NCI-H524 treated with DMSO at 0.1 percent for 48 hours (cell line): ENCODE measurements at regions not wholly inside any gene's neighbourhood (a gene's known extent, or its start where the extent isn't known, plus 50 kb on each side); places are given as distances from the start of the nearest gene placed in this dataset.
"Not testable (repeated sequence)": the region's sequence is repeated elsewhere in the genome, so short reads cannot be mapped to it uniquely, and the experiment has no call there.

Source experiments
- DNase-seq: peaks from one replicate; lab custom pipeline; 2025; lab: John Stamatoyannopoulos, UW

DNA sequence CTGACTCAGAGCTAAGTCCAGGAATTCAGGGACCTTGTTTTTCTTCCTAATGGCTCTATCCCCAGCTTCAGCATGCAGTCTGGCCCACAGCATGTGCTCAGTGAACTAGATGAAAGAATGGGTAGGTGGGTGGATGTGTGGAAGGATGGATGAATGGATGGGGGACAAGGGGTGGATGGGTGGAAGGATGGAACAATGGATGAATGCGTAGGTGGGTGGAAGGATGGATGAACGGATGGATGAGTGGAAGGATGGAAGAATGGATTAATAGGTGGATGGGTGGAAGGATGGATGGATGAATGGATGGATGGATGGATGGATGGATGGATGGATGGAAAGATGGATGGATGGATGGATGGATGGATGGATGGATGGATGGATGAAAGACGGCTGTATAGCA, 79.7 kb upstream of the SFSWAP start:
- no peak for DNase-seq

DNA sequence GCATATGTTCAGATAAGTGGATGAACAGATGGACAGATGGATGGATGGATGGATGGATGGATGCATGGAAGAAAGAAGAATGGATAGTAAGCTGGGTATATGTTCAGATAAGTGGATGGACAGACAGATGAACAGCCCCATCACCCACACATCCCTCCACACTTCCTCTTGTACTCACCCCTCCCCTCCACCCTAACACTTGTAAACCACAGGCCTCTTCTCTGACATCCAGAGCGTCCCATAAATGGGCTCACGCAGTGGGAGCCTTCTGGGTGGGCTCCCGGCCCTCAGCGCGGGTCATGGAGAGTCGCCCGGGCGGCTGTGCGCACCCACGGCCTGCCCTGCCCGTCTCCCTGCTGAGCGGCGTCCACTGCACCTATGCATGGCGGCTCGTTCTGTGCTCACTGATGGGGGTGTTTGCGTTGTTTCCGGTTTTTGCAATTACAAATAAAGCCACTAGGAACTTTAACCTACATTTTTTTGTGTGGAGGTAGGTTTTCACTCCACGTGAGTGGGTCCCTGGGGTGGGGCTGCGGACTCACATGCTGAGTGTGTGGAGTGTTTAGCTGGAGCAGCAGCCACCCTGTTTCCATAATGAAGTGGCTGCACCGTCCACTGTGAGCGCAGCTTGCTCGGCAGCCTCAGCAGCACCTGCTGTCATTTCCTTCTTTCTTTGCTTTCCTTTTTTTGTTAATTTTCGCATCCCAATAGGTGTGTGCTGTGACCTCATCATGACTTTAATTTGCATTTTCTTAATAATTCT, 78.8 kb upstream of the SFSWAP start:
- DNase-seq, result not testable (repeated sequence)

DNA sequence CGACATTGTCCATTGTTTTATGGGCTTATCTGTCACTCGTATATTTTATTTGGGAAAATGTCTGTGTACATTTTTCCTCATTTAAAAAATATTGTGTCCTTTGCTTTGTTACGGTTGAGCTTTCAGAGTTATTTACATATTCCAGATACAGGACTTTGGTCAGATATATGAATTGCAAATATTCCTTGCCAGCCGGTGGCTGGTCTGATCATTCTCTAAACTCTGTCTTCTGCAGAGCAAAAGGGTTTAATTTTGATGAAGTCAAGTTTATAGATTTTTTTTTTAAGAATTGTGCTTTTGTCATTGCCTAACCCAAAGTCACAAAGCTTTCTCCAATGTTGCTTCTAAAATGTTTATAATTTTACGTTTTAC, 78.3 kb upstream of the SFSWAP start:
- DNase-seq, result not testable (repeated sequence)

GRCh38 chr12:131633610-131634009, 77.3 kb upstream of the SFSWAP start:
- not testable (repeated sequence) for DNase-seq

DNA sequence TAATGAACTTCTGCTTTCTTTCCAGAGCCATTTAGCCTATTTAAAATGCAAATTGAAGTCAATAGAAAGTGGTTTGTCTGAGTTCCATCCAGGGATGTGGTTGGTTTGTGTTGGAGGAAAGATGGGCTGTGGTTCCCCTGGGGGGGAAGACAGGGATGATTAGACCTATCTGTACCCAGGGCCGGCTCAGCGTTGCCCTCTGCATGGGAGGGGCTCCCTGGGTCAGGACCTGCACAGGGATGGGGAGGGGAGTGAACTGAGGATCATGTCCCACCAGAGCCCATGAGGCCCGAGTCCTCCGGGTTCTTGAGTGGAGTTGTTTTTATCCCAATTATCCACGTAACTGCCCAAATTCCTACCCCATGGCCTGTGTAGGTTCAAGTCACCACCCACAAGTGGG, 76.9 kb upstream of the SFSWAP start:
- DNase-seq, result no peak

DNA sequence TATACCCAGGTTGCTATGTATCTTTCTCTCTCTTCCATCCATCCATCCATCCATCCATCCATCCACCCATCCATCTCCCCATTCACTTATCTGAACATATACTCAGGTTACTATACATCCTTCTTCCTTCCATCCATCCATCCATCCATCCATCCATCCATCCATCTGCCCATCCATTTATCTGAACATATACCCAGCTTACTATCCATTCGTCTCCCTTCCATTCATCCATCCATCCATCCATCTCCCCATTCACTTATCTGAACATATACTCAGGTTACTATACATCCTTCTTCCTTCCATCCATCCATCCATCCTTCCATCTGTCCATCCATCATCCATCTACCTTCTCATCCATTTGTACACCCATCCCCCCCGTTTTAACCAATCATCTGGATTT, 75.9 kb upstream of the SFSWAP start:
- not testable (repeated sequence) for DNase-seq

DNA sequence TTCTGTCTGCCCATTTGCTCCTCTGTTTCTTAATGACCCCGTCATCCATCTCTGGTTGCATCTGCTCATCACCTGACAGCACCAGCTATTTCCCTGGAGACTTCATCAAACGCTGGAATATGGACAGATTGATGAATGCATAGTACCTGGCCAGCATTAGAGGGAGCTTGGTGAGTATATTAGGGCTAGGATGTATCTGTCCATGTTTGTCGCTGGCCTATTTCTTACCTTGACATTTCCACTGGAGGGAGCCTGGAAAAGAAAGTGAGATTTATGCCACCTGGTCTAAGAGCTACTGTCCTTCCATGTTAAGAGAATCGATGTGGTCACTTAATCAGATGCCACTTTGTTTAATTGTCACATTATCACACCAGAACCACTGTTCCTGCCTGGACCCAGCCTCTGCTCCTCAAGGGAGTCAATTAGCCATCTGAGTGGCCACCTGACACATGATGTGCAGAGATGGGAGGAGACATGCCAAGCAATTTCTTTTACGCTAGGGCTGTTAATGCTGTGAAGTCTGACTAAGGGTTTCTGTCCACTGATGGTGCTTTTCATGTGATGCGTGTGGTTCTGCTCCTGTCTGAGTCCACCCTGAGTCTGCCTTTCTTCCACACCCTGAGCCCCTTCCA, 75.3 kb upstream of the SFSWAP start:
- no peak for DNase-seq

GRCh38 chr12:131636266-131636665, 74.6 kb upstream of the SFSWAP start:
- no peak for DNase-seq

GRCh38 chr12:131636940-131637750, 73.7 kb upstream of the SFSWAP start:
- no peak for DNase-seq

GRCh38 chr12:131637986-131638385, 72.9 kb upstream of the SFSWAP start:
- DNase-seq, result no peak

DNA sequence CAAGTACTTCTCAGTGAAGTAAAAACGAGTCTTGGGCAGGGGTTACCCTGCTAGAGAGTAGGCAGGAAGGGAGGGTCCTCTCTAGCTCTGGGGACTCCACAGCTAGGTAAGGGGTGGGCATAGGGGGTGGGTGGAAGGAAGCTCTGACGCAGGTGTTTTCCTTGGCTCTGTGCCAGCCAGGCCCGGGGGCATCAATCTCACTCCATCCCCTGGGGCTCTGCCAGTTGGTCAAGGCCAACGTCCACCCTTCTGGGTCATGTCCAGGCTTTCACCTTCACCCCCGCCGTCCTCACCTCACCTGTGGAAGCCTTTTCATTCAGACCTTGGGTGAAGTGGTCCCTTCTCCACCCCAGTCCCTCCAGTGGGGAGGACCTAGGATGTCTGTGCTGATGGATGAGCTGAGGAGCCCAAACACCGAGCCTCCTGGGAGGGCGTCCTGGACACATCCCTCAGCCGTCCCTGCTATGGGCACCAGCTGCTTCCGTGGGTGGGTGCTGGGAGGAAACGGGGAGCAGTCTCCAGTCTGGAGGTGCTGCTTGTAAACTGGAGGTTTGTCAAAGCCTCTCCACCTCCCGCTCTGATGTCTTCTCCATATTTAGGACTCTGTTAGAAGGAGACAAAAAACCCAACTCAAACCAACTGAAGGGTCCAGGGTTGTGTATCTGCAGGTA, 71.5 kb upstream of the SFSWAP start:
- DNase-seq, result no peak

- peak; percentile 22 for DNase-seq
Measured at GRCh38 chr12:131640525-131640924, 70.4 kb upstream of the SFSWAP start.

- no peak for DNase-seq
Measured at GRCh38 chr12:131641315-131641714, 69.6 kb upstream of the SFSWAP start.

DNA sequence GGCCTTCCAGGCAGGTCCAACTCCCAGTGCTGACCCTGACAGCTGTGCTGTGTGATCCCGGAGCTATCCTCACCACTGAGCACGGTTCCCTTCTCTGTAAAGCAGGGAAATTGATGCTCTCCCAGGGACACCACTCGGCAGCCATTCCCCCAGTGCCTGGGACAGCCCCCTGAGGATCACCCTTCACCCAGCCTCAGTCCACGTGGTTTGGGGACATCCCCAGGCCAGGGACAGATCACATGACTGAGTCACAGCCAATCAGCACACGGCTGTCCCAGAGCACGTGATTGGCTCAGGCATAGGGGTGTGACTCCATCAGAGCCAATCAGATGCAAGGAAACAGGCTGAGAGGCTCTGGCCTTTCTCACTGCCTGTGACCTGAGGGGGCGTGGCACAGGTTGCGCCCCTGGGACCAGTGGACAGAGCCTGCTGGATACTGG, 68.8 kb upstream of the SFSWAP start:
- DNase-seq, result no peak

DNA sequence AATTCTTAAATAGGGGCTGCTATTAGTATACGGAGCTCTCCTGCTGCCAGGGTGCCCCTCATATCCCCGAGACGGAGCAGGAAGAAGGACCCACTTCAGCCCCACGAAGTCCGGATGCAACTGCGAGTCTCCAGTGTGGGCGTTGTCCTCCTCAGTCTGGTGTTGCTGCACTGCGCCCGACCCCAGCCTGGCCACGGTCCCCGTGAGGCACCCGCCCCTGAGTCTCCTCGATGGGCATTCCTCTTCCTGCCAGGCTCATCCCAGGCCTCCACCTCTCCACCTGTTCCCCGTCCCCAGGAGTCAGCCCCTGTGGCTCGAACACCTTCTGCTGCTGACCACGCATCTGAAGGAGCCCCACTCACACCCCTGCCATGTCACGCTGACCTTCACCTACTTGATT, 68.1 kb upstream of the SFSWAP start:
- DNase-seq, result no peak

GRCh38 chr12:131643631-131644452, 67.0 kb upstream of the SFSWAP start:
- no peak for DNase-seq

DNA sequence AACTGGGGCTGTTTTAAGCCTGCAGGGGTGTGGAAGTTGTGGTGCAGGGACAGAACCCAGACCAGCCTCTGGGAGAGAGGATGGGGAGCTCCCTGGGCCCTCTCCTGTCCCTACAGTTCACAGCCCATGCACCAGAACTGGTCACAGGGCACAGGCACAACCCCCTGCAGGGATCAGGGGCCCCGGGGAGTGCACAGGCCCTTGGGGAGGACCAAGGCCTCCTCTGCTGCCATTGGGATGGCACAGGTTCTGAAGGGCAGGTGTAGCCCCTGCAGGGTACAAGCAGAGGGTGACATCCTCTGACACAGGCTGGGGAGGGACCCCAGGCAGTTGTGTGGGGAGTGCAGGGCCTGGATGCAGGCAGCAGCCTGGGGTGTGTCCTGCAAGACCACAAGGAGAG, 66.4 kb upstream of the SFSWAP start:
- no peak for DNase-seq

DNA sequence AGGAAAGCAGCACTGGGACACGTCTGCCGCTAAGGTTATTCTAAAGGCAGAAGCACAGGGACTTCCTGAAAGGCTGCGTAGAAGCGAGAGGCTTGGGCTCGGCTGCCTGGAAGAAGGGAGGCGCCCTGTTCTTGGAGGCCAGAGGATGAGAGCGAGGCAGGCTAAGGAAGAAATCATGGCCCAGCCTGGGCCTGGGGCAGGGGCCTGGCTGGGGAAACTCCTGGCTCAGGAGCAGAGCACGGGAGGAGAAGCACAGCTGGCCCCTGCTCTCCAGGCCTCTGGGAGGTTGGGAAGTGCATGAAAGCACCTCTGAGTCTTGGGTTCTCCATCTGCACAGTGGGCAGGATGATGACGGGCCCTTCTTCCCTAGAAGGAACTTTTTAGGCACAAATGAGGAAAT, 66.0 kb upstream of the SFSWAP start:
- DNase-seq, result not testable (repeated sequence)

DNA sequence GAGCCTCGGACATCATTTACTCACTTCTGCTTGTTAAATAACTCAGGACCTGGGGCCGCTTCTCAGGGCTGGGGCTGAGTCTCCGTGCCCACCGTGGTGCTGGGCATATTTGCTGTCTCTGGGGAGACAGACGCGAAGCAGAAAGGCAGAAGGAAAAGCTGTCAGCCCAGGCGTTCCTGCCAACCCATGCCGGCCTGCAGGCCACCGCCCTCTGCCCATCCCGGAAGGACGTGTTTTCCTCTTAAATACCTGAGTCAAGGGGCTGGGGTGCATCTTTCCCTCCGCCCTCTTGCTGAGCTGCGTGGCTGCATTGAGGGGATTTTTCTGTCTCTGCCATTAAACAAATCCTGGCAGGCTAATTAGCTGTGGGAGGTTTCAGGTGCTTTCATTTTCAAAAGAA, 65.3 kb upstream of the SFSWAP start:
- DNase-seq, result not testable (repeated sequence)

GRCh38 chr12:131646444-131646843, 64.4 kb upstream of the SFSWAP start:
- DNase-seq, result not testable (repeated sequence)

DNA sequence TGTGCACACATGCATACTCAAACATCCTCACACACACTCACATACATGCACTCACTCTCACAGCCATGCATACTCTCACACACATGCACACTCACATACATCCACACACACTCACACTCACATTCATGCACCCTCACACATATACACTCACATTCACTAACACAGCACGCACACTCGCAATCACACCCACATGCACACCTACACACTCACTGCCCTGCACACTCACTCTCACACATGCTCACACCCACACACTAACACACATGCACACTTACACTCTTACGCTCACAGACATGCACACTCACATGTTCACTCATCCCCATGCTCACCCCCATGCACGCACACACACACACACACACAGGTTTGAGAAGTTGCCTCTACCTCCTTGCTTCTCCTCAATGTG, 63.2 kb upstream of the SFSWAP start:
- DNase-seq, result no peak
